ENCODE measurements at regions not wholly inside any gene's neighbourhood (a gene's known extent, or its start where the extent isn't known, plus 50 kb on each side); places are given as distances from the start of the nearest gene placed in this dataset.
"Not testable (repeated sequence)": the region's sequence is repeated elsewhere in the genome, so short reads cannot be mapped to it uniquely, and the experiment has no call there.

DNA sequence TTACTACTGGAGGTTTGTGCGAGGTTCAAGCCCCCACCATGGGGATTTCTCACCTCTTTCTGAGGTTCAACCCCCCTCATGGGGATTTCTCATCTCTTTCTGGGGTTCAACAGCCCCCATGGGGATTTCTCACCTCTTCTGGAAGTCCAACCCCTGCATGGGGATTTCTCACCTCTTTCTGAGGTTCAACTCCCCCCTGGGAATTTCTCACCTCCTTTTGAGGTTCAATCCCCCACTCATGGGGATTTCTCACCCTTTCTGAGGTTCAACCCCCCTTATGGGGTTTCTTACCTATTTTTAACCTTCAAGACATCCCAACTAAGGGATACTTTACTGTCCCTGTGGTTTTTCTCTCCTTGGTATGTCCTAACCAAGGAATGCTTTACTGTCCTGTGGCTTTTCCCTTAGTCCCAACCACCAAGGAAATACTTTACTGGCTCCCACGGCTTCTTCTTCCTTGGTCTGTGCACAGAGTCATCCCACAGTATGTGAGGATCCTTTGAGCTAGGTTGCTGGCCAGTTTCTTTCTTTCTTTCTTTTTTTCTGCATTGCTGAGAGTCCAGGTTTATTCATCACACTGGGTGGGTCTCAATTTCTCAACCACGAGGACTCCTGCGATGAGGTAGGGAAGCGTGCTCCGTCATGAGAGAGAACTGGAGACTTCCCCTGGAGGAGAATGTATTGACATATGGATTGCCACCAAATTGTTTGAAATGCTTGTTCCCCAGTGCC is 2140.2 kb downstream of the TP53TG3F start:
- intact Hi-C loops (cut with micrococcal nuclease) = no loop called here
- TF ChIP-seq, protein P1, sequence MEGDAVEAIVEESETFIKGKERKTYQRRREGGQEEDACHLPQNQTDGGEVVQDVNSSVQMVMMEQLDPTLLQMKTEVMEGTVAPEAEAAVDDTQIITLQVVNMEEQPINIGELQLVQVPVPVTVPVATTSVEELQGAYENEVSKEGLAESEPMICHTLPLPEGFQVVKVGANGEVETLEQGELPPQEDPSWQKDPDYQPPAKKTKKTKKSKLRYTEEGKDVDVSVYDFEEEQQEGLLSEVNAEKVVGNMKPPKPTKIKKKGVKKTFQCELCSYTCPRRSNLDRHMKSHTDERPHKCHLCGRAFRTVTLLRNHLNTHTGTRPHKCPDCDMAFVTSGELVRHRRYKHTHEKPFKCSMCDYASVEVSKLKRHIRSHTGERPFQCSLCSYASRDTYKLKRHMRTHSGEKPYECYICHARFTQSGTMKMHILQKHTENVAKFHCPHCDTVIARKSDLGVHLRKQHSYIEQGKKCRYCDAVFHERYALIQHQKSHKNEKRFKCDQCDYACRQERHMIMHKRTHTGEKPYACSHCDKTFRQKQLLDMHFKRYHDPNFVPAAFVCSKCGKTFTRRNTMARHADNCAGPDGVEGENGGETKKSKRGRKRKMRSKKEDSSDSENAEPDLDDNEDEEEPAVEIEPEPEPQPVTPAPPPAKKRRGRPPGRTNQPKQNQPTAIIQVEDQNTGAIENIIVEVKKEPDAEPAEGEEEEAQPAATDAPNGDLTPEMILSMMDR (IDR thresholded peaks at IDR 0.05; ENCODE audit: borderline replicate concordance) = no peak
- no peaks in the 10 kb centered on the region for H3K9me3 ChIP-seq (replicated peaks)
- DNase-seq = no peak
- no peaks in the 10 kb centered on the region for H3K36me3 ChIP-seq
- H3K4me3 ChIP-seq = no peak overlapping the region
- peaks cover 6% of the 10 kb centered on the region for H3K27me3 ChIP-seq (ENCODE audit: low read depth)
- no peak overlapping the region for H3K27ac ChIP-seq (replicated peaks)
- H3K4me1 ChIP-seq = no peaks in the 10 kb centered on the region

DNA sequence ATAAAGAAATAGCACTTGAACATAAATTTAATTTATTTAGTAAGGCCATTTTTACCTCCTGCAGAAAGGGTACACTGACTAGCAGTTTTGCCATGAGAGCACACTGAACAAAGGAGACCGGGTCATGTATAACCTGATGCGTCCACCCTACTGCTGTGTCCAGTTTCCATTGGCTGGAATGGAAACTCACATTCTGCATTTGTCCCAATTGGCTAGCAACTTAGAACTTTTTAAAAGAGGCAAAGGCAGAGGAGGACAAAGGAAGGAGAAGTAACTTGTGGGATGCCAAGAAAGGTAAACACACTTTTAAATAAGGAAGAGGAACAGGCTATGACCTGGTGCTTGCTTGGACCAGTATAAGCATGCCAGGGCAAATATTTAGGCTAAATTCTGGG is 2140.7 kb downstream of the TP53TG3F start:
- H3K9me3 ChIP-seq (replicated peaks); H3K27me3 ChIP-seq (ENCODE audit: low read depth); intact Hi-C loops (cut with micrococcal nuclease); H3K27ac ChIP-seq (replicated peaks); H3K4me1 ChIP-seq; H3K36me3 ChIP-seq; H3K4me3 ChIP-seq; DNase-seq: not testable (repeated sequence)

DNA sequence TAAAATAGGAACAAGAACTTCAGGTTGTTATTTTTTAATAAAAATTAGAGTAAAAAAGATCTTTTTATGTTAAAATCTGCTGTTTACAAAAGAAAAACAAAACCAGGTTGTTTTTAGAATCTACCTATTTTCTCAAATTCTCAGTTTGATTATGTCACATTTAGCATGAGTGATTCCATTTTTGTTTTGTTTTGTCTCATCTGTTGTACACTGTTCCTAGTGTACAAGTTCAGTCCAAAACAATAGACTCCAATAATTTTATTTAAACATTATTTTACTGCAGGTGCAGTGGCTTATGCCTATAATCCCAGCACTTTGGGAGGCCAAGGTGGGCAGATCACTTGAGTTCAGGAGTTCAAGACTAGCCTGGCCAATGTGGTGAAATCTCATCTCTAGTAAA is 2142.7 kb downstream of the TP53TG3F start:
- intact Hi-C loops (cut with micrococcal nuclease) = no loop called here
- H3K27ac ChIP-seq (replicated peaks) = no peak overlapping the region
- no peak for DNase-seq
- no peaks in the 10 kb centered on the region for H3K36me3 ChIP-seq
- H3K27me3 ChIP-seq (ENCODE audit: low read depth) = peaks cover 6% of the 10 kb centered on the region
- H3K4me1 ChIP-seq = no peaks in the 10 kb centered on the region
- TF ChIP-seq, protein P1 (IDR thresholded peaks at IDR 0.05; ENCODE audit: borderline replicate concordance) = no peak
- no peaks in the 10 kb centered on the region for H3K9me3 ChIP-seq (replicated peaks)
- H3K4me3 ChIP-seq = no peak overlapping the region

DNA sequence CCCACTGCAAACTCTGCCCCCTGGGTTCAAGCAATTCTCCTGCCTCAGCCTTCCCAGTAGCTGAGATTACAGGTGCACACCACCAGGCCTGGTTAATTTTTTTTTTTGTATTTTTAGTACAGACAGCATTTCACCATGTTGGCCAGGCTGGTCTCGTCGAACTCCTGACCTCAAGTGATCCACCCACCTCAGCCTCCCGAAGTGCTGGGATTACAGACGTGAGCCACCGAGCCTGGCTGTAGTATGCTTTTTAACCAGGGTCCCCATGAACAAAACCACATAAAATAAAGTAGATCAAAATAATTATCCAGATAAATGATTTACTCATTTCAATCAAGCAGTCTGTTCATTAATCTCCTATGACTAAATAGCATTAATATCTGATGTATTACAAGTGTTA is 2144.0 kb downstream of the TP53TG3F start:
- H3K4me1 ChIP-seq; intact Hi-C loops (cut with micrococcal nuclease): not testable (repeated sequence)

DNA sequence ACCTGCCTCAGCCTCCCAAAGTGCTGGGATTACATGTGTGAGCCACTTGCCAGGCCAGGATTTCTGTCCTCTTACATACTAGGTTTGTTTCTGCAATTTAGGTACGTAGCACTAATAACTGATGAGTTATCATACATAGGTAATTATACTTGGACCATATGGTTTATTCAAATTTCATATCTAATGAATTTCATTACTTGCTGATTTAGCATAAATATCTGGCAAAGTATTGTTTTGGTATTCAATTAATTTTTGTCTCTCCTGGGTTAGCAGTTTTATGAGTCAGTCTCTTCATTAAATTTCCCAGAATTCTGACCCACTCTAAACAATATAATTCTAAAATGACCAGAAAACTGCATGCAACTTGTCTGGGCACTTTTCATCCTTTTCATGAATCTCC is 2146.5 kb downstream of the TP53TG3F start:
- H3K9me3 ChIP-seq (replicated peaks) = no peaks in the 10 kb centered on the region
- DNase-seq = no peak
- TF ChIP-seq, protein P1 (IDR thresholded peaks at IDR 0.05; ENCODE audit: borderline replicate concordance) = no peak

More for the DNA sequence above, 2144.0 kb downstream of the TP53TG3F start:
- H3K27ac ChIP-seq (replicated peaks); DNase-seq; H3K36me3 ChIP-seq; H3K4me3 ChIP-seq; H3K27me3 ChIP-seq (ENCODE audit: low read depth); H3K9me3 ChIP-seq (replicated peaks): not testable (repeated sequence)

DNA sequence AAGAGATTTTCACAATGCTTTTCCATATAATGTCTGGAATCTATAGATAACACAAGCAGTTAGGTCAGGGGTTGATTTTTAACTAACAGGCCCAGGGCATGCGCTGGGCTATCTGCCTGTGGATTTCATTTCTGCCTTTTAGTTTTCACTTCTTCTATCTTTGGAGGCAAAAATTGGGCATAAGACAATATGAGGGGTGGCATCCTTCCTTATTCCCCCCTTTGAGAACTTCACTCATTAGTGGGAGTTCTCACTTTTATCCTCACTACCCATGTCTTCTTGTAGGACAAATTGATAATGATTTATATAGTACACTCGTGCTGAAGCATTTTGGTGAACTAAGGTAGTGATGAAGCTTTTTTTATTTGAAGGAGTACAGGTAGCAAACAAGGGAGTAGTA is 2155.5 kb downstream of the TP53TG3F start:
- H3K4me3 ChIP-seq; DNase-seq; intact Hi-C loops (cut with micrococcal nuclease); H3K4me1 ChIP-seq; H3K36me3 ChIP-seq; H3K27ac ChIP-seq (replicated peaks); H3K27me3 ChIP-seq (ENCODE audit: low read depth): not testable (repeated sequence)
- peaks cover 42% of the 10 kb centered on the region for H3K9me3 ChIP-seq (replicated peaks)

More for the DNA sequence above, 2146.5 kb downstream of the TP53TG3F start:
- intact Hi-C loops (cut with micrococcal nuclease) = no loop called here
- no peaks in the 10 kb centered on the region for H3K4me1 ChIP-seq
- H3K27ac ChIP-seq (replicated peaks) = no peak overlapping the region
- H3K27me3 ChIP-seq (ENCODE audit: low read depth) = no peaks in the 10 kb centered on the region
- H3K4me3 ChIP-seq = no peak overlapping the region
- H3K36me3 ChIP-seq = no peaks in the 10 kb centered on the region

DNA sequence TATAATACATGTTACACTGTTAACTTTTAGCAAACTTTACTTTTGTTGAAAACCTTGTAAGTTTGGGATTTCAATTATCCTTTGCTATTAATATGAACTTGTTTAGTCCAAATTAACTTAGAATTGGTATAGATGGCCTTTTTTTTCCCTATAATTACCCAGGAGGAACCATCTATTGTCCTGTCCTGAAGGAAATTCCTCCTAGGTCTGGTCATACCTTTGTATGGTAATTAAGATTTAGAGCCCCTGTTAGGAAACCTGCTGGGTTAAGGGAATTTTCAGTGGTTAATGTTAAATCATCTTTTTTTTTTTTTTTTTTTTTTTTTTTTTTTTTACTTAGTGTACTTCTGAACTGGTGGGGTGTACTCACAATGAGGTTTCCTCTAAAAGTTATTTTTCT is 2159.8 kb downstream of the TP53TG3F start:
- H3K4me1 ChIP-seq; H3K36me3 ChIP-seq; H3K4me3 ChIP-seq; H3K27ac ChIP-seq (replicated peaks); intact Hi-C loops (cut with micrococcal nuclease); H3K27me3 ChIP-seq (ENCODE audit: low read depth); DNase-seq: not testable (repeated sequence)
- H3K9me3 ChIP-seq (replicated peaks) = peaks cover 38% of the 10 kb centered on the region
